ENCODE measurements at regions not wholly inside any gene's neighbourhood (a gene's known extent, or its start where the extent isn't known, plus 50 kb on each side); places are given as distances from the start of the nearest gene placed in this dataset.

GRCh38 chr1:213325482-213325881 is 274.4 kb downstream of the RPS6KC1 start:
- TF ChIP-seq EZH2phosphoT487 (IDR thresholded peaks at IDR 0.05; ENCODE audit: low read length) (no peak), CTCF (IDR thresholded peaks at IDR 0.05; ENCODE audit: low read length) (no peak)

Measured in MM.1S (cell line).